ENCODE measurements at regions not wholly inside any gene's neighbourhood (a gene's known extent, or its start where the extent isn't known, plus 50 kb on each side); places are given as distances from the start of the nearest gene placed in this dataset.

DNA sequence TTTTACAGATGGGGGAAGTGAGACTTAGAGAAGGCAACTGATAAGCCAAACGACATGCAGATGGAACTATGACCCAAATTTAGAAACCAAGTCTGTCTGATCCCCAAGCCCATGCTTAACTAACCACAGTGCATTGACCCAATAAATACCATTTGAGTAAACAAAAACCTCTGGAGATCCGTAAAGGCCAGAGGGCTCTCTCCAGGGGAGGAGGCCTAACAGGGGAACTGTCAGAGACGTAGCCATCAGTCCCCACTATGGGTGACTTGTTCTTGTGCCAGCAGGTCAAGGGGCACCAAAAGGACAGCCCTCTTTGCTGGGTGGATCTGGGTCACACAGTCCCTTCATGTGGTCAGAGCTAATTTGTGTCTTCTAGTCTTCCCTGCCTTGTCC lies 420.2 kb downstream of the BCOR start:
- no peaks in the 10 kb centered on the region for H3K36me3 ChIP-seq
- TF ChIP-seq CTCF (IDR thresholded peaks at IDR 0.05): no peak
- no peak for TF ChIP-seq EP300 (IDR thresholded peaks at IDR 0.05)
- no peak for TF ChIP-seq POLR2A (IDR thresholded peaks at IDR 0.05)
- 45 to 51% methylated on average over 1 to 3 of the region's 3 CpGs for whole genome bisulfite sequencing, 2 donors

GRCh38 chrX:39677978-39678791 lies 419.6 kb downstream of the BCOR start:
- peaks cover 0 to 35% (median 0%) of the 10 kb centered on the region in 4 donors for H3K4me1 ChIP-seq
- H3K9me3 ChIP-seq: no peaks in the 10 kb centered on the region
- TF ChIP-seq EP300 (IDR thresholded peaks at IDR 0.05) (peak in 1 of 2 donors; percentile 48), POLR2A (IDR thresholded peaks at IDR 0.05) (no peak), CTCF (IDR thresholded peaks at IDR 0.05) (no peak)
- H3K27ac ChIP-seq: peak overlapping the region; percentile 6 to 70 (median 40)
- no peaks in the 10 kb centered on the region for H3K36me3 ChIP-seq
- 53 to 64% methylated on average over 17 to 19 of the region's 19 CpGs for WGBS, 2 donors
- H3K27me3 ChIP-seq: no peaks in the 10 kb centered on the region
- no peak overlapping the region for H3K4me3 ChIP-seq
- DNase-seq (ENCODE audit: low spot score in 2 of 2): peak in 1 of 2 donors; percentile 13

More for the DNA sequence above, 420.2 kb downstream of the BCOR start:
- Histone ChIP-seq H3K9me3 (no peaks in the 10 kb centered on the region), H3K27ac (peak overlapping the region in 2 of 4 donors; percentile 42 to 68), H3K4me1 (peaks cover 0 to 35% (median 0%) of the 10 kb centered on the region in 4 donors), H3K27me3 (no peaks in the 10 kb centered on the region), H3K4me3 (no peak overlapping the region)
- no peak for DNase-seq (ENCODE audit: low spot score in 2 of 2)

GRCh38 chrX:39678914-39679313 lies 418.8 kb downstream of the BCOR start:
- H3K9me3 ChIP-seq: no peaks in the 10 kb centered on the region
- no peak for TF ChIP-seq POLR2A (IDR thresholded peaks at IDR 0.05)
- TF ChIP-seq EP300 (IDR thresholded peaks at IDR 0.05): no peak
- TF ChIP-seq CTCF (IDR thresholded peaks at IDR 0.05): no peak
- WGBS, 2 donors: 70 to 74% methylated on average over 3 to 4 of the region's 4 CpGs
- no peaks in the 10 kb centered on the region for H3K36me3 ChIP-seq
- H3K27ac ChIP-seq: peak overlapping the region in 3 of 4 donors; percentile 12 to 70 (median 68)
- DNase-seq (ENCODE audit: low spot score in 2 of 2): no peak
- H3K27me3 ChIP-seq: no peaks in the 10 kb centered on the region
- H3K4me3 ChIP-seq: no peak overlapping the region
- peaks cover 0 to 35% (median 0%) of the 10 kb centered on the region in 4 donors for H3K4me1 ChIP-seq

GRCh38 chrX:39679497-39680157 lies 418.1 kb downstream of the BCOR start:
- Histone ChIP-seq H3K27me3 (no peaks in the 10 kb centered on the region), H3K4me1 (peaks cover 0 to 35% (median 0%) of the 10 kb centered on the region in 4 donors), H3K4me3 (no peak overlapping the region), H3K9me3 (no peaks in the 10 kb centered on the region), H3K27ac (peak overlapping the region in 2 of 4 donors; percentile 68 to 70), H3K36me3 (no peaks in the 10 kb centered on the region)
- TF ChIP-seq EP300 (IDR thresholded peaks at IDR 0.05): no peak
- TF ChIP-seq POLR2A (IDR thresholded peaks at IDR 0.05): no peak
- no peak for TF ChIP-seq CTCF (IDR thresholded peaks at IDR 0.05)
- whole genome bisulfite sequencing, 2 donors: 77 to 100% methylated on average over 2 to 8 of the region's 8 CpGs
- no peak for DNase-seq (ENCODE audit: low spot score in 2 of 2)

GRCh38 chrX:39681885-39682284 lies 415.9 kb downstream of the BCOR start:
- Histone ChIP-seq H3K9me3 (no peaks in the 10 kb centered on the region), H3K36me3 (no peaks in the 10 kb centered on the region), H3K4me3 (no peak overlapping the region), H3K27me3 (no peaks in the 10 kb centered on the region), H3K27ac (peak overlapping the region in 2 of 4 donors; percentile 28 to 29), H3K4me1 (peaks cover 0 to 28% (median 0%) of the 10 kb centered on the region in 4 donors)
- TF ChIP-seq POLR2A (IDR thresholded peaks at IDR 0.05): no peak
- no peak for TF ChIP-seq CTCF (IDR thresholded peaks at IDR 0.05)
- TF ChIP-seq EP300 (IDR thresholded peaks at IDR 0.05): no peak
- no peak for DNase-seq (ENCODE audit: low spot score in 2 of 2)
- 48 to 60% methylated on average over 7 to 12 of the region's 12 CpGs for WGBS, 2 donors
